Neural progenitor cell (in vitro differentiated cells): ENCODE measurements at regions not wholly inside any gene's neighbourhood (a gene's known extent, or its start where the extent isn't known, plus 50 kb on each side); places are given as distances from the start of the nearest gene placed in this dataset.

ENCODE experiments used
- CTCF ChIP-seq: fragments of 200-600 bp; sonication (generic); IDR thresholded peaks from 2 replicates; pipeline ENCODE4 v1.5.1; 2017; ENCODE audit warnings: antibody characterized with exemption, mild to moderate bottlenecking
- EZH2phosphoT487 ChIP-seq: fragments of 200-600 bp; sonication (generic); IDR thresholded peaks from 2 replicates; pipeline ENCODE4 v1.6.1; 2017; ENCODE audit warnings: antibody characterized with exemption

GRCh38 chr6:20279608-20280287 lies 67.5 kb upstream of the MBOAT1 start:
- no peak for TF ChIP-seq CTCF
- no peak for TF ChIP-seq EZH2phosphoT487
